ENCODE measurements at regions not wholly inside any gene's neighbourhood (a gene's known extent, or its start where the extent isn't known, plus 50 kb on each side); places are given as distances from the start of the nearest gene placed in this dataset.

DNA sequence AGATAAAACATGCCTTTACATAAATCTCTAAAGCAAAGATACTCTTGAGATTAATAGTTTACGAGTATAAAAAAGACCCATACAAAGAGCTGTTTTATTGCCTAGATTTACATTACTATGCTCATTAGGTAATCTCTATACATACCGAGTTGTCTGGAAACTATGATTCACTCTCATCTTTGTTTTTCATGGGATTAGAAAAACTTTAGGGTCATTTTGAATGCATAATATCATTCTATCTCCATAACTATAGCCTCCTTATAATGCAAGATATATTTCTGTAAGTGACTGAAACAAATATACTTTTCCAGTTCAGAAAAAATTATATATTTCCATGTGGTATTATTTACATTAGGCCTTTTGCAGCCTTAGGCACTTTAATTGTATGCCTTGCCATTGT, 1088.7 kb upstream of the ARRDC3 start:
- no peak overlapping the region for H3K27ac ChIP-seq (ENCODE audit: low read length)
- H3K79me2 ChIP-seq (ENCODE audit: low read length): no peaks in the 10 kb centered on the region
- no peak for TF ChIP-seq EZH2phosphoT487 (IDR thresholded peaks at IDR 0.05; ENCODE audit: low read depth)
- TF ChIP-seq, protein P1, sequence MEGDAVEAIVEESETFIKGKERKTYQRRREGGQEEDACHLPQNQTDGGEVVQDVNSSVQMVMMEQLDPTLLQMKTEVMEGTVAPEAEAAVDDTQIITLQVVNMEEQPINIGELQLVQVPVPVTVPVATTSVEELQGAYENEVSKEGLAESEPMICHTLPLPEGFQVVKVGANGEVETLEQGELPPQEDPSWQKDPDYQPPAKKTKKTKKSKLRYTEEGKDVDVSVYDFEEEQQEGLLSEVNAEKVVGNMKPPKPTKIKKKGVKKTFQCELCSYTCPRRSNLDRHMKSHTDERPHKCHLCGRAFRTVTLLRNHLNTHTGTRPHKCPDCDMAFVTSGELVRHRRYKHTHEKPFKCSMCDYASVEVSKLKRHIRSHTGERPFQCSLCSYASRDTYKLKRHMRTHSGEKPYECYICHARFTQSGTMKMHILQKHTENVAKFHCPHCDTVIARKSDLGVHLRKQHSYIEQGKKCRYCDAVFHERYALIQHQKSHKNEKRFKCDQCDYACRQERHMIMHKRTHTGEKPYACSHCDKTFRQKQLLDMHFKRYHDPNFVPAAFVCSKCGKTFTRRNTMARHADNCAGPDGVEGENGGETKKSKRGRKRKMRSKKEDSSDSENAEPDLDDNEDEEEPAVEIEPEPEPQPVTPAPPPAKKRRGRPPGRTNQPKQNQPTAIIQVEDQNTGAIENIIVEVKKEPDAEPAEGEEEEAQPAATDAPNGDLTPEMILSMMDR (IDR thresholded peaks at IDR 0.05; ENCODE audit: low read depth, low read length): no peak
- no peaks in the 10 kb centered on the region for H3K36me3 ChIP-seq (replicated peaks; ENCODE audit: low read depth, low read length)
- H3K9ac ChIP-seq (ENCODE audit: low read length): no peak overlapping the region
- no peak overlapping the region for H3K4me2 ChIP-seq (ENCODE audit: low read length)
- no peaks in the 10 kb centered on the region for H4K20me1 ChIP-seq (ENCODE audit: insufficient read depth, low read length)
- H3K9me3 ChIP-seq (ENCODE audit: insufficient read depth, low read length): no peaks in the 10 kb centered on the region
- H3K4me3 ChIP-seq (ENCODE audit: low read length): no peak overlapping the region
- H3K27me3 ChIP-seq (ENCODE audit: low read depth, low read length): no peaks in the 10 kb centered on the region
- no peak overlapping the region for H2AFZ ChIP-seq (ENCODE audit: low read depth, low read length)
- H3K4me1 ChIP-seq (ENCODE audit: low read length): no peaks in the 10 kb centered on the region

DNA sequence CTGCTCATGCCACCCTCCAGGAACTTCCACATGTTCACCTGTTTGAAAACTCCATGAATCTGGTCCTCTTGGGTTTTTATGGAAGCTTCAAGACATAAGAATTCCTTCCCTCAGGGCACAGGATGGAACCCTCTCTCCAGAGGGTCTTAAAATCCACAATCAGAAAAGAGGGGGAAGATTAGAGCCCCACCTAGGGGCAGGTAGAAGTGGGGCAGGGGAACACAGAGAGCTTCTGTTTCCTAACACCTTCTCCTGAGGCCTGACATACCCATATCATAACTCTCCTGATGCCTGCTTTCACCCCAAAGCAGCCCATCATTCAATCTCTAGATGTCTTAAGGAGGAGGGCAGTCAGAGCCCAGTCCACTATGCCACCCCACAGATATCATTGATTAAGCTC, 1087.7 kb upstream of the ARRDC3 start:
- no peaks in the 10 kb centered on the region for H4K20me1 ChIP-seq (ENCODE audit: insufficient read depth, low read length)
- TF ChIP-seq, protein P1 (IDR thresholded peaks at IDR 0.05; ENCODE audit: low read depth, low read length): peak; percentile 40
- TF ChIP-seq EZH2phosphoT487 (IDR thresholded peaks at IDR 0.05; ENCODE audit: low read depth): no peak
- no peak overlapping the region for H3K27ac ChIP-seq (ENCODE audit: low read length)
- H2AFZ ChIP-seq (ENCODE audit: low read depth, low read length): no peak overlapping the region
- no peak overlapping the region for H3K9ac ChIP-seq (ENCODE audit: low read length)
- H3K79me2 ChIP-seq (ENCODE audit: low read length): no peaks in the 10 kb centered on the region
- H3K27me3 ChIP-seq (ENCODE audit: low read depth, low read length): no peaks in the 10 kb centered on the region
- H3K9me3 ChIP-seq (ENCODE audit: insufficient read depth, low read length): no peaks in the 10 kb centered on the region
- H3K4me3 ChIP-seq (ENCODE audit: low read length): no peak overlapping the region
- no peaks in the 10 kb centered on the region for H3K4me1 ChIP-seq (ENCODE audit: low read length)
- no peak overlapping the region for H3K4me2 ChIP-seq (ENCODE audit: low read length)
- no peaks in the 10 kb centered on the region for H3K36me3 ChIP-seq (replicated peaks; ENCODE audit: low read depth, low read length)

DNA sequence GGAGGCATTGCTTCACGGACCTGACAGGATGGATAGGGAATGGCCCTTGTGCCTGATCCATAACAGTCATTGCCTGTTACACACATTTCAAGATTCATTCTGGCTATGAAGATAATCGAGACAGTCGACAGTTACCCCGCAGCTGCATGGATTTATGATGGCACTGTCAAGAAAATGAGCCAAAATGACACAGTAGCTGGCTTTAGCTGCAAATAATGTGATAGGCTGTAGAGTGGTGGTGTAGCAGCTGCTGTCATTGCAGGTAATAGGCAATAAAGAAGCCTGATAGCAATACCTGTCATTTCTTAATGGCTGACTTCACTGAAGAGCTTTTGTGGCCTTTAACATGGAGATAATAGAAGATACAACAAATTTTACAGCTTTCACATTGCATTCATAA, 1085.2 kb upstream of the ARRDC3 start:
- no peak overlapping the region for H3K9ac ChIP-seq (ENCODE audit: low read length)
- TF ChIP-seq, protein P1 (IDR thresholded peaks at IDR 0.05; ENCODE audit: low read depth, low read length): no peak
- TF ChIP-seq EZH2phosphoT487 (IDR thresholded peaks at IDR 0.05; ENCODE audit: low read depth): no peak

DNA sequence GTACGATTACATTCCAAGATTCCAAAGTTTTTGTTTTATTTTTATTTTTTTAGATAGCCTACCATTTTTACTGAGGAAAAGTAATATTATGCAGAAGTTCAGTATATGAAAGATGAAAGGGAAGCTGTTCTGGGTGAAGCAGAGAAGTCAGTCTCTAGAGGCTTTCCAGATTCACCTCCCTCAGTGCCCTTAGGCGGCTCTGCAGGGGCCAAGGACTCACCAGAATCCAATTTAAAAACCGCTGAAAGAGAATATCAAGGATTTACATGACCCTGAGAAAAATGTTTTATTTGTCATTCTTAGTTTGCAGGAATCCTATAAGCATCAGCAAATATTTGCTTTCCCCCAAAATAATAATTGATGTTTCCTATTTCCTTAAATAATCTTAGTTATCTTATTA, 1084.6 kb upstream of the ARRDC3 start:
- no peaks in the 10 kb centered on the region for H3K27me3 ChIP-seq (ENCODE audit: low read depth, low read length)
- no peaks in the 10 kb centered on the region for H3K4me1 ChIP-seq (ENCODE audit: low read length)
- no peaks in the 10 kb centered on the region for H3K79me2 ChIP-seq (ENCODE audit: low read length)
- TF ChIP-seq EZH2phosphoT487 (IDR thresholded peaks at IDR 0.05; ENCODE audit: low read depth): no peak
- TF ChIP-seq, protein P1 (IDR thresholded peaks at IDR 0.05; ENCODE audit: low read depth, low read length): no peak
- no peaks in the 10 kb centered on the region for H3K9me3 ChIP-seq (ENCODE audit: insufficient read depth, low read length)
- no peak overlapping the region for H3K9ac ChIP-seq (ENCODE audit: low read length)
- no peaks in the 10 kb centered on the region for H3K36me3 ChIP-seq (replicated peaks; ENCODE audit: low read depth, low read length)
- no peaks in the 10 kb centered on the region for H4K20me1 ChIP-seq (ENCODE audit: insufficient read depth, low read length)
- H3K4me3 ChIP-seq (ENCODE audit: low read length): no peak overlapping the region
- H3K27ac ChIP-seq (ENCODE audit: low read length): no peak overlapping the region
- H3K4me2 ChIP-seq (ENCODE audit: low read length): no peak overlapping the region
- no peak overlapping the region for H2AFZ ChIP-seq (ENCODE audit: low read depth, low read length)

More for the DNA sequence above, 1085.2 kb upstream of the ARRDC3 start:
- Histone ChIP-seq H3K27me3 (ENCODE audit: low read depth, low read length) (no peaks in the 10 kb centered on the region), H3K9me3 (ENCODE audit: insufficient read depth, low read length) (no peaks in the 10 kb centered on the region), H3K4me3 (ENCODE audit: low read length) (no peak overlapping the region), H4K20me1 (ENCODE audit: insufficient read depth, low read length) (no peaks in the 10 kb centered on the region), H3K4me1 (ENCODE audit: low read length) (no peaks in the 10 kb centered on the region), H3K36me3 (replicated peaks; ENCODE audit: low read depth, low read length) (no peaks in the 10 kb centered on the region), H2AFZ (ENCODE audit: low read depth, low read length) (no peak overlapping the region), H3K4me2 (ENCODE audit: low read length) (no peak overlapping the region), H3K27ac (ENCODE audit: low read length) (no peak overlapping the region), H3K79me2 (ENCODE audit: low read length) (no peaks in the 10 kb centered on the region)

Measured in OCI-LY3 (cell line).